ENCODE measurements at regions not wholly inside any gene's neighbourhood (a gene's known extent, or its start where the extent isn't known, plus 50 kb on each side); places are given as distances from the start of the nearest gene placed in this dataset.

DNA sequence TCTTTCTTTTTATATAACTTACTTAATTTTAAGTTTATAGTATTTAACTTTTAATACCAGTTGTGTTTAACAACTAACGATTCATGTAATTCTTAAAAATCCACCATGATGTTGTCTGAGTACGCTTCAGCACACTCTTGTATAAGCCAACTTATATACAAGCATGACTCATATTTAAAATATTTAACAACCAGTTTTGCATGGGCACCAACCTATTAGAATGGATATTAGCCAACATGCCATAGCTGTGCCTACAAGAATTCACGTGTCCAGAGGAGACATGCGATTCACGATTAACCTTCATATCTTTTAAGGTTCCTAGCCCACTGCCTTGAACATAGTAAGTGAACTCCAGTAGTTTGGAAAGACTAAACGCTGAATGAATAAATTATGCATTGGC lies 1023.2 kb downstream of the TBL1XR1 start:
- Histone ChIP-seq H2AFZ (ENCODE audit: control insufficient read depth, low read length) (no peak overlapping the region), H4K20me1 (ENCODE audit: control insufficient read depth, extremely low read depth, insufficient read depth, low read length) (no peaks in the 10 kb centered on the region), H3K36me3 (ENCODE audit: control insufficient read depth in 2 of 2, extremely low read depth in 1 of 2, insufficient read depth in 2 of 2, low read length in 2 of 2) (no peaks in the 10 kb centered on the region), H3K4me3 (ENCODE audit: control insufficient read depth in 2 of 3, extremely low read depth in 1 of 3, insufficient read depth in 2 of 3, low read depth in 1 of 3, low read length in 3 of 3) (no peak overlapping the region), H3K9me3 (ENCODE audit: control insufficient read depth, low read depth, low read length) (no peaks in the 10 kb centered on the region), H3K9me1 (ENCODE audit: control insufficient read depth, extremely low read depth, insufficient read depth, low read length) (no peaks in the 10 kb centered on the region), H3K9ac (ENCODE audit: control insufficient read depth, extremely low read depth, insufficient read depth, low read length) (no peak overlapping the region), H3K27me3 (ENCODE audit: control insufficient read depth, extremely low read depth, insufficient read depth, low read length) (no peaks in the 10 kb centered on the region), H3K79me2 (ENCODE audit: control insufficient read depth, insufficient read depth, low read length) (no peaks in the 10 kb centered on the region), H3K4me2 (ENCODE audit: control insufficient read depth, extremely low read depth, insufficient read depth, low read depth, low read length) (no peak overlapping the region), H3K27ac (ENCODE audit: control insufficient read depth, insufficient read depth, low read length) (no peak overlapping the region), H3K4me1 (ENCODE audit: control insufficient read depth, extremely low read depth, insufficient read depth, low read length) (no peaks in the 10 kb centered on the region)
- FAIRE-seq (no peak), DNase-seq (ENCODE audit: low read depth, low spot score) (no peak)
- TF ChIP-seq EZH2 (IDR thresholded peaks at IDR 0.05; ENCODE audit: low read length): no peak
- TF ChIP-seq, protein P1, sequence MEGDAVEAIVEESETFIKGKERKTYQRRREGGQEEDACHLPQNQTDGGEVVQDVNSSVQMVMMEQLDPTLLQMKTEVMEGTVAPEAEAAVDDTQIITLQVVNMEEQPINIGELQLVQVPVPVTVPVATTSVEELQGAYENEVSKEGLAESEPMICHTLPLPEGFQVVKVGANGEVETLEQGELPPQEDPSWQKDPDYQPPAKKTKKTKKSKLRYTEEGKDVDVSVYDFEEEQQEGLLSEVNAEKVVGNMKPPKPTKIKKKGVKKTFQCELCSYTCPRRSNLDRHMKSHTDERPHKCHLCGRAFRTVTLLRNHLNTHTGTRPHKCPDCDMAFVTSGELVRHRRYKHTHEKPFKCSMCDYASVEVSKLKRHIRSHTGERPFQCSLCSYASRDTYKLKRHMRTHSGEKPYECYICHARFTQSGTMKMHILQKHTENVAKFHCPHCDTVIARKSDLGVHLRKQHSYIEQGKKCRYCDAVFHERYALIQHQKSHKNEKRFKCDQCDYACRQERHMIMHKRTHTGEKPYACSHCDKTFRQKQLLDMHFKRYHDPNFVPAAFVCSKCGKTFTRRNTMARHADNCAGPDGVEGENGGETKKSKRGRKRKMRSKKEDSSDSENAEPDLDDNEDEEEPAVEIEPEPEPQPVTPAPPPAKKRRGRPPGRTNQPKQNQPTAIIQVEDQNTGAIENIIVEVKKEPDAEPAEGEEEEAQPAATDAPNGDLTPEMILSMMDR (optimal IDR thresholded peaks at IDR 0.05 in 1 of 3, IDR thresholded peaks at IDR 0.05 in 1 of 3, conservative IDR thresholded peaks at IDR 0.05 in 1 of 3; ENCODE audit: extremely low read depth in 1 of 3, insufficient read depth in 2 of 3, low read length in 3 of 3): no peak
- dilution Hi-C loops (cut with MboI; ENCODE audit: extremely low pct_ligation_motif_present, low sequenced_read_pairs): no loop called here

DNA sequence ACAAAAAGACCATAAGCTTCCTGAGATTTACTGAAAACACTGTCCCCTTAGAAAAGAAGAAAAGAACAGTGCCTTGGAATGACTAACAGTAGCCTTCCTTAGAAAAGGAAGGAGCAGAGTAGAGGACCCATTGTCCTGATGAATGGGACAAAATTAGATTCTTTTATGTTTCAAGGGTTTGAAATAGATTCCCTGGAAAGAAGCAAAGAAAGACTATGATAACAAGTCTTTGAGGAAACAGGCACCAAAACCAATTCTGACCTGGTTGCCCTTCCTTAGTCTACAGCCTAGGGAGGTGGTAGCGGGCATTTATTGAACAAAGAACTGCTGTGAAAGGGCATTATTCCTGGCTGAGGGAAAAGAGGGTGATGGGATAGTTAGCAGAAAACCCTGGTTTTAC lies 1024.8 kb downstream of the TBL1XR1 start:
- no peaks in the 10 kb centered on the region for H3K9me3 ChIP-seq (ENCODE audit: control insufficient read depth, low read depth, low read length)
- no peaks in the 10 kb centered on the region for H3K27me3 ChIP-seq (ENCODE audit: control insufficient read depth, extremely low read depth, insufficient read depth, low read length)
- DNase-seq (ENCODE audit: low read depth, low spot score): no peak
- H3K79me2 ChIP-seq (ENCODE audit: control insufficient read depth, insufficient read depth, low read length): no peaks in the 10 kb centered on the region
- H3K36me3 ChIP-seq (ENCODE audit: control insufficient read depth in 2 of 2, extremely low read depth in 1 of 2, insufficient read depth in 2 of 2, low read length in 2 of 2): no peaks in the 10 kb centered on the region
- no peaks in the 10 kb centered on the region for H3K4me1 ChIP-seq (ENCODE audit: control insufficient read depth, extremely low read depth, insufficient read depth, low read length)
- dilution Hi-C loops (cut with MboI; ENCODE audit: extremely low pct_ligation_motif_present, low sequenced_read_pairs): no loop called here
- no peaks in the 10 kb centered on the region for H3K9me1 ChIP-seq (ENCODE audit: control insufficient read depth, extremely low read depth, insufficient read depth, low read length)
- FAIRE-seq: no peak
- no peak overlapping the region for H2AFZ ChIP-seq (ENCODE audit: control insufficient read depth, low read length)
- H3K4me2 ChIP-seq (ENCODE audit: control insufficient read depth, extremely low read depth, insufficient read depth, low read depth, low read length): no peak overlapping the region
- H4K20me1 ChIP-seq (ENCODE audit: control insufficient read depth, extremely low read depth, insufficient read depth, low read length): no peaks in the 10 kb centered on the region
- H3K4me3 ChIP-seq (ENCODE audit: control insufficient read depth in 2 of 3, extremely low read depth in 1 of 3, insufficient read depth in 2 of 3, low read depth in 1 of 3, low read length in 3 of 3): no peak overlapping the region
- TF ChIP-seq EZH2 (IDR thresholded peaks at IDR 0.05; ENCODE audit: low read length): no peak
- TF ChIP-seq, protein P1 (optimal IDR thresholded peaks at IDR 0.05 in 1 of 3, IDR thresholded peaks at IDR 0.05 in 1 of 3, conservative IDR thresholded peaks at IDR 0.05 in 1 of 3; ENCODE audit: extremely low read depth in 1 of 3, insufficient read depth in 2 of 3, low read length in 3 of 3): no peak
- H3K9ac ChIP-seq (ENCODE audit: control insufficient read depth, extremely low read depth, insufficient read depth, low read length): no peak overlapping the region
- no peak overlapping the region for H3K27ac ChIP-seq (ENCODE audit: control insufficient read depth, insufficient read depth, low read length)
